Transverse colon (tissue), 4 donors: ENCODE measurements at regions not wholly inside any gene's neighbourhood (a gene's known extent, or its start where the extent isn't known, plus 50 kb on each side); places are given as distances from the start of the nearest gene placed in this dataset.
"Not testable (repeated sequence)": the region's sequence is repeated elsewhere in the genome, so short reads cannot be mapped to it uniquely, and the experiment has no call there.

Experiments used
- CTCF ChIP-seq, 5 experiments: fragments of 200-600 bp in 3 of 5; fragments of 450-650 bp in 2 of 5; sonication (generic) in 3 of 5; IDR thresholded peaks; 1 replicate in 2 of 5; 2 replicates in 3 of 5; pipeline ENCODE4 v1.5.1; 2016 to 2017; ENCODE audit warnings: antibody characterized with exemption in 5 of 5, inconsistent platforms in 3 of 5, mild to moderate bottlenecking in 2 of 5, moderate library complexity in 1 of 5
- POLR2AphosphoS5 ChIP-seq, 3 donors: sonication (generic); formaldehyde crosslinking; IDR thresholded peaks; one replicate each; pipeline ENCODE4 v1.6.1; 2016; ENCODE audit warnings: antibody characterized with exemption in 3 of 3

GRCh38 chr13:47873987-47874386 lies 127.1 kb downstream of the SUCLA2 start:
- TF ChIP-seq CTCF, POLR2AphosphoS5 (IDR thresholded peaks at IDR 0.05): not testable (repeated sequence)
